ENCODE measurements at regions not wholly inside any gene's neighbourhood (a gene's known extent, or its start where the extent isn't known, plus 50 kb on each side); places are given as distances from the start of the nearest gene placed in this dataset.

- TF ChIP-seq POLR2AphosphoS5 (IDR thresholded peaks at IDR 0.05; ENCODE audit: low read depth, low read length) (no peak), POLR2A (IDR thresholded peaks at IDR 0.05; ENCODE audit: low read depth, low read length) (no peak), TAF1 (IDR thresholded peaks at IDR 0.05; ENCODE audit: low read depth, low read length) (no peak), PAX5 (IDR thresholded peaks at IDR 0.05; ENCODE audit: insufficient read depth, low read length, severe bottlenecking) (no peak), POU2F2 (IDR thresholded peaks at IDR 0.05; ENCODE audit: low read depth, low read length) (no peak), SPI1 (IDR thresholded peaks at IDR 0.05; ENCODE audit: low read depth, low read length) (no peak)
Measured at GRCh38 chr7:106456329-106456728, 171.5 kb upstream of the NAMPT start.

Data from GM12891 (cell line).